Activated T-helper 2 cell treated with anti-CD3 and anti-CD28 coated beads, Interferon-gamma antibody, Interleukin-2, Interleukin-4, amounts not matched to agents 10 μg/mL and 5 μg/mL and 100 μg/mL, durations not matched to agents 14 hours and 24 hours and 36 hours (primary cell): ENCODE measurements at regions not wholly inside any gene's neighbourhood (a gene's known extent, or its start where the extent isn't known, plus 50 kb on each side); places are given as distances from the start of the nearest gene placed in this dataset.
A peak's percentile ranks its signal among the peaks of the same experiment; 100 is the strongest.

Experiments used
- DNase-seq: peaks from one replicate; pipeline ENCODE4 v3.0.0; 2021; ENCODE audit warnings: low spot score
- H3K27ac Mint-ChIP-seq: one replicate; pipeline ENCODE4 v1.8.0; 2021; ENCODE audit warnings: mixed read lengths
- H3K27me3 Mint-ChIP-seq: one replicate; pipeline ENCODE4 v1.8.0; 2021; ENCODE audit warnings: low read depth, mixed read lengths
- H3K36me3 Mint-ChIP-seq: one replicate; pipeline ENCODE4 v1.8.0; 2021; ENCODE audit warnings: low read depth, mixed read lengths
- H3K4me1 Mint-ChIP-seq: one replicate; pipeline ENCODE4 v1.8.0; 2021; ENCODE audit warnings: low read depth, mixed read lengths
- H3K4me3 Mint-ChIP-seq: one replicate; pipeline ENCODE4 v1.8.0; 2021; ENCODE audit warnings: low read depth, mild to moderate bottlenecking, moderate library complexity, mixed read lengths
- H3K9me3 Mint-ChIP-seq: one replicate; pipeline ENCODE4 v1.8.0; 2021; ENCODE audit warnings: mixed read lengths
- intact Hi-C: fragments of 100-400 bp; cut with micrococcal nuclease; formaldehyde crosslinking; loops from one replicate; pipeline ENCODE4 v1.15.1; 2023

GRCh38 chrX:9352694-9353411, 112.0 kb upstream of the TBL1X start:
- no peaks in the 10 kb centered on the region for H3K27me3 Mint-ChIP-seq
- H3K9me3 Mint-ChIP-seq: peaks cover 15% of the 10 kb centered on the region
- DNase-seq: peak; percentile 56
- H3K4me3 Mint-ChIP-seq: peak overlapping the region; percentile 56
- H3K4me1 Mint-ChIP-seq: peaks cover 39% of the 10 kb centered on the region
- intact Hi-C loops: loop anchor here (1.0 to 2.0 kb wide), 5 partner anchors 12 to 324 kb away; no protein-coding TSS in a partner anchor
- peaks cover 19% of the 10 kb centered on the region for H3K36me3 Mint-ChIP-seq
- peak overlapping the region; percentile 82 for H3K27ac Mint-ChIP-seq

- Mint-ChIP-seq H3K4me3 (no peak overlapping the region), H3K4me1 (peaks cover 39% of the 10 kb centered on the region), H3K36me3 (peaks cover 19% of the 10 kb centered on the region), H3K27ac (no peak overlapping the region), H3K9me3 (peaks cover 15% of the 10 kb centered on the region), H3K27me3 (no peaks in the 10 kb centered on the region)
- intact Hi-C loops: no loop called here
- DNase-seq: no peak
Measured at GRCh38 chrX:9354918-9355317, 109.9 kb upstream of the TBL1X start.

- Mint-ChIP-seq H3K4me1 (peaks cover 39% of the 10 kb centered on the region), H3K4me3 (no peak overlapping the region), H3K27me3 (no peaks in the 10 kb centered on the region), H3K27ac (peak overlapping the region; percentile 46), H3K36me3 (peaks cover 19% of the 10 kb centered on the region), H3K9me3 (peaks cover 15% of the 10 kb centered on the region)
- no peak for DNase-seq
- intact Hi-C loops: no loop called here
Measured at GRCh38 chrX:9355739-9356138, 109.1 kb upstream of the TBL1X start.

GRCh38 chrX:9356846-9357245, 108.0 kb upstream of the TBL1X start:
- intact Hi-C loops: no loop called here
- no peak for DNase-seq

GRCh38 chrX:9357518-9358114, 107.2 kb upstream of the TBL1X start:
- Mint-ChIP-seq H3K27me3 (no peaks in the 10 kb centered on the region), H3K9me3 (peaks cover 15% of the 10 kb centered on the region), H3K4me3 (no peak overlapping the region), H3K36me3 (peaks cover 19% of the 10 kb centered on the region), H3K27ac (no peak overlapping the region), H3K4me1 (peaks cover 24% of the 10 kb centered on the region)
- intact Hi-C loops: no loop called here
- DNase-seq: no peak

More at GRCh38 chrX:9356846-9357245, 108.0 kb upstream of the TBL1X start:
- peaks cover 15% of the 10 kb centered on the region for H3K9me3 Mint-ChIP-seq
- peaks cover 19% of the 10 kb centered on the region for H3K36me3 Mint-ChIP-seq
- no peak overlapping the region for H3K4me3 Mint-ChIP-seq
- H3K27ac Mint-ChIP-seq: no peak overlapping the region
- no peaks in the 10 kb centered on the region for H3K27me3 Mint-ChIP-seq
- peaks cover 32% of the 10 kb centered on the region for H3K4me1 Mint-ChIP-seq

- no peak overlapping the region for H3K27ac Mint-ChIP-seq
Measured at GRCh38 chrX:9362363-9362928, 102.4 kb upstream of the TBL1X start.

GRCh38 chrX:9367421-9367820, 97.4 kb upstream of the TBL1X start:
- intact Hi-C loops: no loop called here
- Mint-ChIP-seq H3K9me3 (no peaks in the 10 kb centered on the region), H3K4me3 (no peak overlapping the region), H3K27me3 (no peaks in the 10 kb centered on the region), H3K36me3 (no peaks in the 10 kb centered on the region), H3K4me1 (peaks cover 18% of the 10 kb centered on the region), H3K27ac (no peak overlapping the region)
- DNase-seq: no peak

More at GRCh38 chrX:9362363-9362928, 102.4 kb upstream of the TBL1X start:
- no peaks in the 10 kb centered on the region for H3K4me1 Mint-ChIP-seq
- intact Hi-C loops: no loop called here
- no peak overlapping the region for H3K4me3 Mint-ChIP-seq
- H3K36me3 Mint-ChIP-seq: no peaks in the 10 kb centered on the region
- H3K27me3 Mint-ChIP-seq: no peaks in the 10 kb centered on the region
- H3K9me3 Mint-ChIP-seq: no peaks in the 10 kb centered on the region
- no peak for DNase-seq

- H3K27ac Mint-ChIP-seq: no peak overlapping the region
- H3K9me3 Mint-ChIP-seq: no peaks in the 10 kb centered on the region
- peaks cover 18% of the 10 kb centered on the region for H3K4me1 Mint-ChIP-seq
- DNase-seq: no peak
- intact Hi-C loops: loop anchor here (2.0 kb wide), 1 partner anchor 15 kb away; no protein-coding TSS in a partner anchor
- peaks cover 2% of the 10 kb centered on the region for H3K27me3 Mint-ChIP-seq
- H3K36me3 Mint-ChIP-seq: no peaks in the 10 kb centered on the region
- H3K4me3 Mint-ChIP-seq: no peak overlapping the region
Measured at GRCh38 chrX:9368262-9368661, 96.6 kb upstream of the TBL1X start.

- Mint-ChIP-seq H3K4me3 (no peak overlapping the region), H3K36me3 (no peaks in the 10 kb centered on the region), H3K27me3 (peaks cover 4% of the 10 kb centered on the region), H3K27ac (peak overlapping the region; percentile 33), H3K9me3 (no peaks in the 10 kb centered on the region), H3K4me1 (peaks cover 18% of the 10 kb centered on the region)
- DNase-seq: no peak
- intact Hi-C loops: loop anchor here (2.0 kb wide), 1 partner anchor 17 kb away; no protein-coding TSS in a partner anchor
Measured at GRCh38 chrX:9369802-9370291, 95.0 kb upstream of the TBL1X start.

GRCh38 chrX:9370893-9371292, 94.0 kb upstream of the TBL1X start:
- no peaks in the 10 kb centered on the region for H3K9me3 Mint-ChIP-seq
- no peak for DNase-seq
- intact Hi-C loops: no loop called here
- no peak overlapping the region for H3K4me3 Mint-ChIP-seq
- H3K36me3 Mint-ChIP-seq: no peaks in the 10 kb centered on the region
- no peak overlapping the region for H3K27ac Mint-ChIP-seq
- peaks cover 4% of the 10 kb centered on the region for H3K27me3 Mint-ChIP-seq
- H3K4me1 Mint-ChIP-seq: peaks cover 18% of the 10 kb centered on the region

GRCh38 chrX:9372866-9373265, 92.0 kb upstream of the TBL1X start:
- no peaks in the 10 kb centered on the region for H3K9me3 Mint-ChIP-seq
- H3K27me3 Mint-ChIP-seq: peaks cover 4% of the 10 kb centered on the region
- no peak overlapping the region for H3K27ac Mint-ChIP-seq
- DNase-seq: no peak
- intact Hi-C loops: no loop called here
- no peak overlapping the region for H3K4me3 Mint-ChIP-seq
- no peaks in the 10 kb centered on the region for H3K36me3 Mint-ChIP-seq
- H3K4me1 Mint-ChIP-seq: peaks cover 18% of the 10 kb centered on the region

GRCh38 chrX:9373789-9374188, 91.1 kb upstream of the TBL1X start:
- no peak for DNase-seq
- H3K4me3 Mint-ChIP-seq: no peak overlapping the region
- peaks cover 17% of the 10 kb centered on the region for H3K4me1 Mint-ChIP-seq
- no peaks in the 10 kb centered on the region for H3K36me3 Mint-ChIP-seq
- H3K27ac Mint-ChIP-seq: no peak overlapping the region
- intact Hi-C loops: no loop called here
- peaks cover 4% of the 10 kb centered on the region for H3K27me3 Mint-ChIP-seq
- H3K9me3 Mint-ChIP-seq: no peaks in the 10 kb centered on the region

GRCh38 chrX:9374555-9374954, 90.3 kb upstream of the TBL1X start:
- Mint-ChIP-seq H3K4me1 (peaks cover 19% of the 10 kb centered on the region), H3K4me3 (no peak overlapping the region), H3K9me3 (no peaks in the 10 kb centered on the region), H3K36me3 (no peaks in the 10 kb centered on the region), H3K27me3 (peaks cover 4% of the 10 kb centered on the region), H3K27ac (no peak overlapping the region)
- intact Hi-C loops: no loop called here
- no peak for DNase-seq
